Trophoblast cell (in vitro differentiated cells and primary cell): ENCODE measurements at regions not wholly inside any gene's neighbourhood (a gene's known extent, or its start where the extent isn't known, plus 50 kb on each side); places are given as distances from the start of the nearest gene placed in this dataset.
A peak's percentile ranks its signal among the peaks of the same experiment; 100 is the strongest.

Source experiments
- DNase-seq, 2 donors: peaks; one replicate each; pipeline ENCODE4 v3.0.0-alpha.2; 2016
- H2AFZ ChIP-seq: 2 replicates; pipeline ENCODE4 v1.6.1; 2013; ENCODE audit warnings: low read length, moderate library complexity, mild to moderate bottlenecking; ENCODE audit not compliant: insufficient read depth, poor library complexity
- H2AK5ac ChIP-seq: 2 replicates; pipeline ENCODE4 v1.6.1; 2013; ENCODE audit warnings: mild to moderate bottlenecking, low read length
- H2BK120ac ChIP-seq: 2 replicates; pipeline ENCODE4 v1.6.1; 2013; ENCODE audit warnings: low read length, mild to moderate bottlenecking, moderate library complexity; ENCODE audit not compliant: insufficient read depth, poor library complexity
- H2BK12ac ChIP-seq: 2 replicates; pipeline ENCODE4 v1.6.1; 2013; ENCODE audit warnings: mild to moderate bottlenecking, low read length, moderate library complexity
- H2BK5ac ChIP-seq: 2 replicates; pipeline ENCODE4 v1.6.1; 2013; ENCODE audit warnings: low read length, low read depth, moderate library complexity, mild to moderate bottlenecking; ENCODE audit not compliant: poor library complexity
- H3K14ac ChIP-seq: 2 replicates; pipeline ENCODE4 v1.6.1; 2013; ENCODE audit warnings: mild to moderate bottlenecking, low read length
- H3K18ac ChIP-seq: 2 replicates; pipeline ENCODE4 v1.6.1; 2013; ENCODE audit warnings: mild to moderate bottlenecking, low read length
- H3K23ac ChIP-seq: 2 replicates; pipeline ENCODE4 v1.6.1; 2013; ENCODE audit warnings: low read length
- H3K27ac ChIP-seq: 2 replicates; pipeline ENCODE4 v1.5.1; 2013; ENCODE audit warnings: low read depth, mild to moderate bottlenecking, inconsistent platforms, low read length, moderate library complexity
- H3K27me3 ChIP-seq: 2 replicates; pipeline ENCODE4 v1.6.1; 2013; ENCODE audit warnings: inconsistent platforms, mild to moderate bottlenecking, low read length, moderate library complexity; ENCODE audit not compliant: insufficient read depth
- H3K36me3 ChIP-seq, 2 experiments: 1 replicate in 1 of 2; 2 replicates in 1 of 2; pipeline ENCODE4 v1.6.1; 2013; ENCODE audit warnings: low read length in 2 of 2, mild to moderate bottlenecking in 2 of 2, moderate library complexity in 1 of 2; ENCODE audit not compliant: insufficient read depth in 2 of 2, control insufficient read depth in 1 of 2
- H3K4ac ChIP-seq: 2 replicates; pipeline ENCODE4 v1.6.1; 2013; ENCODE audit warnings: low read depth, mild to moderate bottlenecking, low read length, moderate library complexity
- H3K4me1 ChIP-seq, 2 experiments: 1 replicate in 1 of 2; 2 replicates in 1 of 2; pipeline ENCODE4 v1.6.1; 2013; ENCODE audit warnings: low read length in 2 of 2, mild to moderate bottlenecking in 2 of 2, moderate library complexity in 1 of 2; ENCODE audit not compliant: insufficient read depth in 2 of 2, control insufficient read depth in 1 of 2
- H3K4me2 ChIP-seq: 2 replicates; pipeline ENCODE4 v1.6.1; 2013; ENCODE audit warnings: inconsistent platforms, mild to moderate bottlenecking, low read length, moderate library complexity
- H3K4me3 ChIP-seq: 2 replicates; pipeline ENCODE4 v1.5.1; 2013; ENCODE audit warnings: mild to moderate bottlenecking, low read depth, low read length, inconsistent platforms
- H3K79me1 ChIP-seq: one replicate; pipeline ENCODE4 v1.6.1; 2013; ENCODE audit warnings: low read length
- H3K79me2 ChIP-seq: 2 replicates; pipeline ENCODE4 v1.6.1; 2013; ENCODE audit warnings: low read length, mild to moderate bottlenecking; ENCODE audit not compliant: control insufficient read depth, insufficient read depth, poor library complexity
- H3K9ac ChIP-seq: 2 replicates; pipeline ENCODE4 v1.6.1; 2013; ENCODE audit warnings: mild to moderate bottlenecking, low read length
- H3K9me3 ChIP-seq: 2 replicates; pipeline ENCODE4 v1.6.1; 2013; ENCODE audit warnings: low read depth, mild to moderate bottlenecking, control low read depth, inconsistent platforms, low read length; ENCODE audit not compliant: insufficient read depth
- H4K12ac ChIP-seq: 2 replicates; pipeline ENCODE4 v1.6.1; 2013; ENCODE audit warnings: low read depth, mild to moderate bottlenecking, low read length, moderate library complexity
- H4K8ac ChIP-seq: 2 replicates; pipeline ENCODE4 v1.6.1; 2013; ENCODE audit warnings: low read depth, mild to moderate bottlenecking, low read length, moderate library complexity
- H4K91ac ChIP-seq: one replicate; pipeline ENCODE4 v1.6.1; 2013; ENCODE audit warnings: low read depth, mild to moderate bottlenecking, low read length, moderate library complexity
- WGBS: extraction: QIAGEN DNeasy Blood & Tissue Kit; methylation state at CpG from one replicate; pipeline ENCODE4 v1.1.7; 2013; ENCODE audit warnings: missing lambda C conversion rate; ENCODE audit not compliant: insufficient read length, insufficient coverage; ENCODE audit errors: extremely low coverage; 5-methylcytosine and 5-hydroxymethylcytosine counted together

DNA sequence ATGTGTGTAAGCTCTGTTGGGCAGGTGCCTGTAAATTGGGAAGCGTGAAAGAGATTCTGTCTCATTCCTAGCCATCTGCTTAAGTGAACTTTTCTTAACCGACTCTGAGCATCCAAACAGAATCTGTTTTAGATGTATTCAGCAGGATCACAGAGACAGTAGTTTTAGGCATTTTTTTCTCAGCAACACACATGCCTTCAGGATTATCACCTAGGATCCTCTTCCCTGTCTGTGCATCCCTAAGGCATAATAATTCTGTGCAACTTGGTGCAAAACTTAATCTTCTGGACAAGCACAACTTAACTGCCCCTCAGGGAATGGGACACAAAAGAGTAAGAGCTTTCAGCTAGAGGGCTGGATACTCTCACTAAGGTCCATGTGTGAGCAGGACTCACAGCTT is 284.8 kb downstream of the C7orf25 start:
- Histone ChIP-seq H3K9ac (no peak overlapping the region), H3K4me1 (no peaks in the 10 kb centered on the region), H3K18ac (no peak overlapping the region), H3K4me2 (no peak overlapping the region), H3K27me3 (no peaks in the 10 kb centered on the region), H2AK5ac (no peak overlapping the region), H3K79me1 (no peaks in the 10 kb centered on the region), H4K12ac (no peak overlapping the region), H4K8ac (no peak overlapping the region), H3K36me3 (no peaks in the 10 kb centered on the region), H3K9me3 (no peaks in the 10 kb centered on the region), H2AFZ (no peak overlapping the region), H2BK12ac (no peak overlapping the region), H3K79me2 (no peaks in the 10 kb centered on the region), H2BK120ac (no peak overlapping the region), H2BK5ac (no peak overlapping the region), H4K91ac (no peak overlapping the region), H3K23ac (no peak overlapping the region), H3K27ac (no peak overlapping the region), H3K14ac (no peak overlapping the region), H3K4me3 (no peak overlapping the region), H3K4ac (no peak overlapping the region)
- no CpG with 5 or more reads among the region's 2 CpGs for WGBS
- DNase-seq: no peak

DNA sequence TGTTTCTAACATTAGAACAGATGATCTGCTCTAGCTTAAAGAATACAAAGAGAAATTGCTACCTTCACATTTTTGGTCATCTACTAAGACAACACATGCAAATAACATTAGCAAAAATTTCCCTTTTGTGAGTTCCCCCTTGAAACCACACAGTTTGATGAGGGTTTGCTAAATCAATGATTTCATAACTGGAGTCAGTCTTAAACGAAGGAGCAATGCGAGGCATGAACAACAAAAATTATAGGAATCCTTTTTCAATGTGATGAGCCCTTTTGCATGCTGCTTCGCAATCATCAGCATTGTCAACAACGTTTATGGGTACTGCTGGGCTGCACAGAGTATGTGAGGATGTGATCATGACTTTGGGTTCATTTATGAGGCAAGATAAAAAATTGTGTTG is 286.4 kb downstream of the C7orf25 start:
- no peak overlapping the region for H4K12ac ChIP-seq
- H3K14ac ChIP-seq: no peak overlapping the region
- H3K79me2 ChIP-seq: no peaks in the 10 kb centered on the region
- no peak overlapping the region for H3K4me3 ChIP-seq
- no peak overlapping the region for H2AFZ ChIP-seq
- H3K4me1 ChIP-seq: no peaks in the 10 kb centered on the region
- H4K91ac ChIP-seq: no peak overlapping the region
- no peaks in the 10 kb centered on the region for H3K9me3 ChIP-seq
- H3K27ac ChIP-seq: no peak overlapping the region
- H3K27me3 ChIP-seq: no peaks in the 10 kb centered on the region
- no peak overlapping the region for H3K9ac ChIP-seq
- no peak overlapping the region for H3K4me2 ChIP-seq
- no peaks in the 10 kb centered on the region for H3K79me1 ChIP-seq
- DNase-seq: peak; percentile 60 to 93
- H2BK12ac ChIP-seq: no peak overlapping the region
- H3K4ac ChIP-seq: no peak overlapping the region
- no peak overlapping the region for H2AK5ac ChIP-seq
- no peak overlapping the region for H2BK5ac ChIP-seq
- H3K36me3 ChIP-seq: no peaks in the 10 kb centered on the region
- H4K8ac ChIP-seq: no peak overlapping the region
- no peak overlapping the region for H3K18ac ChIP-seq
- no peak overlapping the region for H2BK120ac ChIP-seq
- H3K23ac ChIP-seq: no peak overlapping the region
- no CpG with 5 or more reads among the region's 4 CpGs for WGBS

DNA sequence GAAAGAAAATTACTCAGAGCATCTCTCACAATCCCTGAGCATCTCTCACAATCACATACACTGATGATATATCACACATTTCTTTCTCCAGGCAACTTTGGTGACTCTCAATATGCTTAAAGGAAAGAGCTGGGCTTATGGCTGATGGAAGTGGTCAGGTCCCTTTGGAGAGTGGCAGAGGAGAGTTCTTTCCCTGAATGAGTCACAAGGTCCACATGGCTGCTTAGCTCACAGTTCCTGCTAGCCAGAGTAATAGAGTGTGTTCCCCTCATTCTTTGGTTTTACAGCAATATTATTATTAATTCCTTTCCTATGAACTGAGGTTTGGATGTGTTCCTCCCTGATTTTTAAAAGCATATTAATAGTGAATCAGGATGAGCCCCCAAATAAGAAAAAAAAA is 287.4 kb downstream of the C7orf25 start:
- H3K27me3 ChIP-seq: no peaks in the 10 kb centered on the region
- no peak overlapping the region for H2BK5ac ChIP-seq
- H3K9ac ChIP-seq: no peak overlapping the region
- H2AFZ ChIP-seq: no peak overlapping the region
- H3K4me2 ChIP-seq: no peak overlapping the region
- no peak overlapping the region for H3K23ac ChIP-seq
- H2BK12ac ChIP-seq: no peak overlapping the region
- no peak overlapping the region for H4K8ac ChIP-seq
- no peaks in the 10 kb centered on the region for H3K4me1 ChIP-seq
- no peaks in the 10 kb centered on the region for H3K79me1 ChIP-seq
- H3K79me2 ChIP-seq: no peaks in the 10 kb centered on the region
- H4K12ac ChIP-seq: no peak overlapping the region
- H2BK120ac ChIP-seq: no peak overlapping the region
- H3K18ac ChIP-seq: no peak overlapping the region
- H4K91ac ChIP-seq: no peak overlapping the region
- H3K9me3 ChIP-seq: no peaks in the 10 kb centered on the region
- no peak overlapping the region for H3K27ac ChIP-seq
- DNase-seq: peak in 1 of 2 donors; percentile 41
- no peaks in the 10 kb centered on the region for H3K36me3 ChIP-seq
- H2AK5ac ChIP-seq: no peak overlapping the region
- H3K4ac ChIP-seq: no peak overlapping the region
- no peak overlapping the region for H3K4me3 ChIP-seq
- no peak overlapping the region for H3K14ac ChIP-seq

DNA sequence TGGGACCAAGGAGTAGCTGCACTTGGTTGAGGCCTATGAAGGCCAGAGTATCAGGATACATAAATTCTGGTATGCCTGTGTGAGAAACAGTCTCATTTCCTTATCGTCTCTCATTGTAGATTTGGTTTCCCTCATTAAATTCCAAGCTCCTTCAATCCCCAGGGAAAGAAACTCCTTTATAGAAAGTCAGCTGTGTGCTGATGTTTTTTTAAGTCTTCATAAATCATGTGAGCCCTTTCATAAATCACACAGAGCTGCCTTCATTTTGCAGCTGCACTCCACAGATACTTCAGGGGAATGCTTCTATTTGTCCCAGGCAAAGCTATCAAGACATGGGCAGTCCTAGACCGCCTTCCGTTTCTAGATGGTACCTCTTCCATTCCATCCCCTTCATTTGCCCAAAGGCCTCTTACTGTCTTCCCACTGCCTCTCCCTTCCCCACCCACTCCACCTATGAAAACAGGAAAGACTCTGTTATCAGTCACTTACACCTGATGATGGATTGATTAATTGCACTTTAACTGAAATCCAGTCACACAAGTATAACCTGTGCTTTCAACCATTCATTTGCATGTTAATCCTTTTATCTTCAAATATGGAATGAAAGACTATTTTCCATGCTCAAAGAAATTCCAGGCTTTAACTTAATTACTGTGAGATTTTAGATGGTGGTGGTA is 290.2 kb downstream of the C7orf25 start:
- H2BK120ac ChIP-seq: no peak overlapping the region
- WGBS: no CpG with 5 or more reads among the region's 3 CpGs
- H3K18ac ChIP-seq: no peak overlapping the region
- no peaks in the 10 kb centered on the region for H3K79me1 ChIP-seq
- H3K4me1 ChIP-seq: no peaks in the 10 kb centered on the region
- H2AFZ ChIP-seq: no peak overlapping the region
- H3K14ac ChIP-seq: no peak overlapping the region
- no peak overlapping the region for H3K4me3 ChIP-seq
- no peak overlapping the region for H3K27ac ChIP-seq
- no peak overlapping the region for H2BK12ac ChIP-seq
- no peak overlapping the region for H3K4me2 ChIP-seq
- H3K27me3 ChIP-seq: no peaks in the 10 kb centered on the region
- no peak overlapping the region for H4K8ac ChIP-seq
- no peak overlapping the region for H2AK5ac ChIP-seq
- DNase-seq: no peak
- H3K79me2 ChIP-seq: no peaks in the 10 kb centered on the region
- H4K12ac ChIP-seq: no peak overlapping the region
- no peak overlapping the region for H2BK5ac ChIP-seq
- no peaks in the 10 kb centered on the region for H3K9me3 ChIP-seq
- no peak overlapping the region for H3K9ac ChIP-seq
- no peak overlapping the region for H3K4ac ChIP-seq
- H3K36me3 ChIP-seq: no peaks in the 10 kb centered on the region
- H4K91ac ChIP-seq: no peak overlapping the region
- H3K23ac ChIP-seq: no peak overlapping the region
